KMS-11 (cell line): ENCODE measurements at regions not wholly inside any gene's neighbourhood (a gene's known extent, or its start where the extent isn't known, plus 50 kb on each side); places are given as distances from the start of the nearest gene placed in this dataset.

Experiments used
- H2AFZ ChIP-seq: fragments of 200-600 bp; sonication (generic); 2 replicates; pipeline ENCODE4 v1.6.1; 2016; ENCODE audit warnings: antibody characterized with exemption, mixed run types, low read depth
- H3K27ac ChIP-seq: fragments of 200-600 bp; sonication (generic); 2 replicates; pipeline ENCODE4 v1.6.1; 2016; ENCODE audit warnings: mild to moderate bottlenecking, mixed run types
- H3K27me3 ChIP-seq: fragments of 200-600 bp; sonication (generic); 2 replicates; pipeline ENCODE4 v1.6.1; 2017; ENCODE audit warnings: mild to moderate bottlenecking, low read depth, mixed run types, moderate library complexity; ENCODE audit not compliant: insufficient read depth
- H3K36me3 ChIP-seq: fragments of 200-600 bp; sonication (generic); 2 replicates; pipeline ENCODE4 v1.6.1; 2017; ENCODE audit warnings: mild to moderate bottlenecking, mixed run types; ENCODE audit not compliant: insufficient read depth
- H3K4me1 ChIP-seq: fragments of 200-600 bp; sonication (generic); 2 replicates; pipeline ENCODE4 v1.6.1; 2016; ENCODE audit warnings: mild to moderate bottlenecking, low read depth, mixed run types; ENCODE audit not compliant: poor library complexity, severe bottlenecking
- H3K4me2 ChIP-seq: fragments of 200-600 bp; sonication (generic); 2 replicates; pipeline ENCODE4 v1.7.0; 2016; ENCODE audit warnings: mild to moderate bottlenecking, mixed run types
- H3K4me3 ChIP-seq: fragments of 200-600 bp; sonication (generic); IDR thresholded peaks from 2 replicates; pipeline ENCODE4 v1.6.1; 2017; ENCODE audit warnings: low read depth, low read length, mixed read lengths; ENCODE audit not compliant: insufficient read depth
- H3K79me2 ChIP-seq: fragments of 200-600 bp; sonication (generic); 2 replicates; pipeline ENCODE4 v1.6.1; 2016; ENCODE audit warnings: low read depth, mixed run types; ENCODE audit not compliant: insufficient read depth
- H3K9ac ChIP-seq: fragments of 200-600 bp; sonication (generic); 2 replicates; pipeline ENCODE4 v1.6.1; 2016; ENCODE audit warnings: mild to moderate bottlenecking, mixed run types
- H4K20me1 ChIP-seq: fragments of 200-600 bp; sonication (generic); 2 replicates; pipeline ENCODE4 v1.6.1; 2016; ENCODE audit warnings: mild to moderate bottlenecking, mixed run types; ENCODE audit not compliant: insufficient read depth
- CTCF ChIP-seq: fragments of 200-600 bp; sonication (generic); conservative IDR thresholded peaks from 2 replicates; pipeline ENCODE4 v1.6.1; 2017; ENCODE audit warnings: low read depth, mild to moderate bottlenecking, antibody characterized with exemption, low read length, moderate library complexity, mixed read lengths

- Histone ChIP-seq H3K4me3 (no peak overlapping the region), H3K9ac (no peak overlapping the region), H2AFZ (no peak overlapping the region), H3K4me1 (no peaks in the 10 kb centered on the region), H3K27ac (no peak overlapping the region), H3K36me3 (no peaks in the 10 kb centered on the region), H3K27me3 (no peaks in the 10 kb centered on the region), H4K20me1 (no peaks in the 10 kb centered on the region), H3K4me2 (no peak overlapping the region), H3K79me2 (no peaks in the 10 kb centered on the region)
- no peak for TF ChIP-seq CTCF
Measured at GRCh38 chr2:45281311-45281710, 272.1 kb upstream of the SIX2 start.

DNA sequence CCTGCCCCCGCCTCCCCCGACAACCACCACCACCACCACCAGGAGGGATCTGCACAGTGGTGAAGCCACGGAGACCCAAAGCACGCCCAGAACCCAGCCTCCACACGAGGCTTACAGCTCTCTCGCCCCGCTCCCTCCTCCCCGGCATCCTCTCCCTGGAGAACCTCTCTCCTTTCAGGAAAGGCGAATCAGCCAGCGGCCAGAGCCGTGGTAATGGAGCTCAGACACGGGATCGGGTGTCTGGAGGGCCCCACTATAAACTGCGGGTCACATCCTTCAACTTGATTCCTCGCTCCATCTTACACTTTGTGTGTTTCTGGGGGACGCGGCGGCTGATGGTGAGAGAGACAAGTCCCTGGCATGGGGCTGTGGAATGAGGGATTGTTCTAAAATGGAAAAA is 271.5 kb upstream of the SIX2 start:
- Histone ChIP-seq H3K4me2 (no peak overlapping the region), H3K27me3 (no peaks in the 10 kb centered on the region), H3K4me1 (no peaks in the 10 kb centered on the region), H3K36me3 (no peaks in the 10 kb centered on the region), H4K20me1 (no peaks in the 10 kb centered on the region), H3K79me2 (no peaks in the 10 kb centered on the region), H3K9ac (no peak overlapping the region), H2AFZ (no peak overlapping the region), H3K27ac (no peak overlapping the region), H3K4me3 (no peak overlapping the region)
- TF ChIP-seq CTCF, result no peak

- H3K27me3 ChIP-seq, result no peaks in the 10 kb centered on the region
- no peak overlapping the region for H2AFZ ChIP-seq
- no peak overlapping the region for H3K9ac ChIP-seq
- no peak overlapping the region for H3K4me3 ChIP-seq
- no peaks in the 10 kb centered on the region for H3K36me3 ChIP-seq
- no peak for TF ChIP-seq CTCF
- no peaks in the 10 kb centered on the region for H3K79me2 ChIP-seq
- no peak overlapping the region for H3K4me2 ChIP-seq
- no peaks in the 10 kb centered on the region for H4K20me1 ChIP-seq
- no peak overlapping the region for H3K27ac ChIP-seq
- H3K4me1 ChIP-seq, result no peaks in the 10 kb centered on the region
Measured at GRCh38 chr2:45279356-45279755, 270.1 kb upstream of the SIX2 start.

DNA sequence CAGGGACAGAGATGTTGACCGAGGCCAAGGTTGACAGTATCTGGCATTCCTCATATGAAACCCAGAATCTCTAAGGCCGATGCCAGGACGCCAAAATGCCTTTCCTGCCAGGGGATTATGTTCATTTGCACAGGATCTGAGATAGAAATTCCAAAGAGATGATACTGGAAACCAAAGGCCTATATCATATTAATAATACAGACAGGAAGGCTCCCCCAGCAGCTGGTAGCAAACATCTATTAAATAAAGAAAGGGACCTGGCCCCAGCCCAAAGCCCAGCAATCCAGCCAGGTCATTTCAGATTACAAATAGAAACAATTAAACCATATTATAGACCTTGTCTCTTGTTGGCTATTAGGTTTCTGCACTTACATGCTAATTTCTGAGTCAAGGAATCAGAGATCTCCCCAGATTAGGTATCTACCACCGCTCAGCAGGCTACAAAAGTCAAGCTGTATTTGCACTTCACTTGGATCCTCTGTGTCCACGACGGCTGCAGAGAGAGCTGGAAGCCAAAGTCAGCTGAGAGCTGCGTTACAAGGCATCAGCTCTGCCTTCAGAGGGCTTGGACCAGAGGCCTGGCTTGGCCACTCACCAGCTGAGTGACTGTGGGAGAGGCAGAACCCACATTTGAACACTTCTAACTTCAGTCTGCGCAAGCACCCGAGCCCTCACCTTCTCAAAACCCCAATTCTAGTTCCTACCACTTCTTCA is 269.3 kb upstream of the SIX2 start:
- no peaks in the 10 kb centered on the region for H4K20me1 ChIP-seq
- no peaks in the 10 kb centered on the region for H3K36me3 ChIP-seq
- no peaks in the 10 kb centered on the region for H3K79me2 ChIP-seq
- H3K9ac ChIP-seq, result no peak overlapping the region
- no peak for TF ChIP-seq CTCF
- H3K4me3 ChIP-seq, result no peak overlapping the region
- H2AFZ ChIP-seq, result no peak overlapping the region
- no peak overlapping the region for H3K4me2 ChIP-seq
- H3K27ac ChIP-seq, result no peak overlapping the region
- H3K4me1 ChIP-seq, result no peaks in the 10 kb centered on the region
- H3K27me3 ChIP-seq, result no peaks in the 10 kb centered on the region
